ENCODE measurements at regions not wholly inside any gene's neighbourhood (a gene's known extent, or its start where the extent isn't known, plus 50 kb on each side); places are given as distances from the start of the nearest gene placed in this dataset.

- no peaks in the 10 kb centered on the region for H3K36me3 ChIP-seq
- H3K27ac ChIP-seq, result no peak overlapping the region
- DNase-seq (ENCODE audit: low spot score), result peak; percentile 4
- TF ChIP-seq POLR2AphosphoS5 (IDR thresholded peaks at IDR 0.05) (no peak), POLR2A (IDR thresholded peaks at IDR 0.05) (no peak), CTCF (IDR thresholded peaks at IDR 0.05) (no peak)
- intact Hi-C loops (cut with DNase I), result no loop called here
- WGBS, result 54% methylated on average over 3 of the region's 3 CpGs
- H3K4me3 ChIP-seq, result no peak overlapping the region
- H3K9me3 ChIP-seq, result no peaks in the 10 kb centered on the region
- no peaks in the 10 kb centered on the region for H3K27me3 ChIP-seq (replicated peaks; ENCODE audit: insufficient read depth)
- H3K4me1 ChIP-seq (replicated peaks), result no peaks in the 10 kb centered on the region
Observed at GRCh38 chr2:12399240-12399639, 317.5 kb upstream of the TRIB2 start.

GRCh38 chr2:12400543-12400942 lies 316.2 kb upstream of the TRIB2 start:
- H3K27me3 ChIP-seq (replicated peaks; ENCODE audit: insufficient read depth), result no peaks in the 10 kb centered on the region
- no peak overlapping the region for H3K27ac ChIP-seq
- no peaks in the 10 kb centered on the region for H3K36me3 ChIP-seq
- H3K4me3 ChIP-seq, result no peak overlapping the region
- no peaks in the 10 kb centered on the region for H3K4me1 ChIP-seq (replicated peaks)
- DNase-seq (ENCODE audit: low spot score), result no peak
- TF ChIP-seq POLR2AphosphoS5 (IDR thresholded peaks at IDR 0.05) (no peak), POLR2A (IDR thresholded peaks at IDR 0.05) (no peak), CTCF (IDR thresholded peaks at IDR 0.05) (no peak)
- 92% methylated on average over 3 of the region's 3 CpGs for WGBS
- H3K9me3 ChIP-seq, result no peaks in the 10 kb centered on the region
- intact Hi-C loops (cut with DNase I), result no loop called here

GRCh38 chr2:12402440-12403139 lies 314.1 kb upstream of the TRIB2 start:
- intact Hi-C loops (cut with DNase I), result no loop called here
- no peaks in the 10 kb centered on the region for H3K9me3 ChIP-seq
- H3K27me3 ChIP-seq (replicated peaks; ENCODE audit: insufficient read depth), result no peaks in the 10 kb centered on the region
- no peak overlapping the region for H3K27ac ChIP-seq
- 95% methylated on average over 5 of the region's 5 CpGs for WGBS
- no peaks in the 10 kb centered on the region for H3K36me3 ChIP-seq
- H3K4me3 ChIP-seq, result no peak overlapping the region
- no peak for DNase-seq (ENCODE audit: low spot score)
- H3K4me1 ChIP-seq (replicated peaks), result no peaks in the 10 kb centered on the region
- TF ChIP-seq POLR2AphosphoS5 (IDR thresholded peaks at IDR 0.05) (no peak), CTCF (IDR thresholded peaks at IDR 0.05) (no peak), POLR2A (IDR thresholded peaks at IDR 0.05) (no peak)

GRCh38 chr2:12404497-12404896 lies 312.2 kb upstream of the TRIB2 start:
- TF ChIP-seq CTCF (IDR thresholded peaks at IDR 0.05) (no peak), POLR2A (IDR thresholded peaks at IDR 0.05) (no peak), POLR2AphosphoS5 (IDR thresholded peaks at IDR 0.05) (no peak)
- Histone ChIP-seq H3K4me3 (no peak overlapping the region), H3K4me1 (replicated peaks) (no peaks in the 10 kb centered on the region), H3K27me3 (replicated peaks; ENCODE audit: insufficient read depth) (no peaks in the 10 kb centered on the region), H3K36me3 (no peaks in the 10 kb centered on the region), H3K9me3 (no peaks in the 10 kb centered on the region), H3K27ac (no peak overlapping the region)
- no peak for DNase-seq (ENCODE audit: low spot score)
- intact Hi-C loops (cut with DNase I), result no loop called here

- no peak for TF ChIP-seq CTCF (IDR thresholded peaks at IDR 0.05)
- no peak for TF ChIP-seq POLR2A (IDR thresholded peaks at IDR 0.05)
- no peak for TF ChIP-seq POLR2AphosphoS5 (IDR thresholded peaks at IDR 0.05)
- WGBS, result 83% methylated on average over 5 of the region's 5 CpGs
- Histone ChIP-seq H3K4me1 (replicated peaks) (no peaks in the 10 kb centered on the region), H3K27me3 (replicated peaks; ENCODE audit: insufficient read depth) (no peaks in the 10 kb centered on the region), H3K4me3 (no peak overlapping the region), H3K9me3 (no peaks in the 10 kb centered on the region), H3K27ac (no peak overlapping the region), H3K36me3 (no peaks in the 10 kb centered on the region)
- DNase-seq (ENCODE audit: low spot score), result no peak
- intact Hi-C loops (cut with DNase I), result no loop called here
Observed at GRCh38 chr2:12407160-12407559, 309.6 kb upstream of the TRIB2 start.
